Umbilical cord (tissue), 1 donor: ENCODE measurements at regions not wholly inside any gene's neighbourhood (a gene's known extent, or its start where the extent isn't known, plus 50 kb on each side); places are given as distances from the start of the nearest gene placed in this dataset.
"Not testable (repeated sequence)": the region's sequence is repeated elsewhere in the genome, so short reads cannot be mapped to it uniquely, and the experiment has no call there.

ENCODE experiments used
- DNase-seq: peaks from one replicate; pipeline ENCODE4 v3.0.0-alpha.2; 2015; ENCODE audit warnings: low spot score

DNA sequence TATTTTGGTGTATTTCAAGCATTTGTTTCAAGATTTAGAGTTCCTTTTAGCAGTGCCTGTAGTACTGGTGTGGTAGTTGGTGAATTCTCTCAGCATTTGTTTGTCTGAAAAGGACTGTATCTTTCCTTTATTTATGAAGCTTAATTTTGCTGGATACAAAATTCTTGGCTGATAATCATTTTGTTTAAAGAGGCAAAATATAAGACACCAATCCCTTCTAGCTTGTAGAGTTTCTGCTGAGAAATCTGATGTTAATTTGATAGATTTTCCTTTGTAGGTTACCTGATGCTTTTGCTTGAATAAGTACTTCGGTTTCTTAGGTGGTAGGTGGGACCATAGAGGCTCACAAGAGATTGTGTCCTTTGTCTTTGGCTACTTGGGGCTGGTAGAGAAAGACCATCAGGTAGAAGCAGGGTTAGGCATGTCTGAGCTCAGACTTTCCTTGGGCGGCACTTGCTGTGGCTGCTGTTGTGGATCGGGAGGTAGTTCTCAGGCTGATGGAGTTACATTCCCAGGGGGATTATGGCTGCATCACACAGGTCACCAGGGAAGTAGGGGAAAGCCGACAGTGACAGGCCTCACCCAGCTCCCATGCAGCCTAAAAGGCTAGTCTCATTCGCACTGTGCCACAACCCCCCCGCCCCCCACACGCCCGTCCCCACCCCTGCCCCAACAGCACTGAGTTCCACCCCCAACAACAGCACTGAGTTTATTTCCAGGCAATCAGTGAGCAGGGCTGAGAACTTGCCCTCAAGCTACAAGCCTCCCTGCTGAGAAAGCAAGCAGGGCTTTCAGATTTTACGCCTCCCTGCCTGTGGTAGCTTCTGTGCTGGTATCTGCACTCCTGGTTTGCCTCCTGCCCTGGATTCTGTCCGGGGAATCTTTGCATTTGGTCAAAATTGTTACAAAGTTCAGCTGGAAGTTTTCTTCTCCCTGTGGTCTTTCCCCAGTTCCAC, 127.1 kb upstream of the GLRA1 start:
- DNase-seq = no peak

DNA sequence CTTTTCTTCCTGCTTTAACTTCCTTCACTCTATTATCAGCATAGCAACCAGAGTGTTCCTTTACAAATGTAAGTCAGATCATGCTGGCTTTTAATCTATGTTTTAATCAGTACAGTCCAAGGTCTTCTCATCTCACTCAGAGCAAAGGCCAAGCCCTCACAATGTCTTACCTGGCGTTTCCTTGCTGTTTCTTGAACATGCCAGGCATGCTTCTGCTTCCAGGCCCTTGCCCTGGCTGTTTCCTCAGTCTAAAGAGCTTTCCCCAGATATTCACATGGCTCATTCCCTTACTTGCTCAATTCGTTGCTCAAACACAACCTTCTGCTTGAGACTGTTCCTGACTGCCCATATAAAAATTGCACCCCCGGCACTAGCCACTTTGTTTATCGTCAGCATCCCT, 121.7 kb upstream of the GLRA1 start:
- no peak for DNase-seq

- not testable (repeated sequence) for DNase-seq
These were observed 114.2 kb upstream of the GLRA1 start for GRCh38 chr5:152038856-152039255.

GRCh38 chr5:152026328-152027024, 101.8 kb upstream of the GLRA1 start:
- DNase-seq = not testable (repeated sequence)

- no peak for DNase-seq
These were observed 91.8 kb upstream of the GLRA1 start for GRCh38 chr5:152016421-152016820.

GRCh38 chr5:152007653-152008335, 83.1 kb upstream of the GLRA1 start:
- no peak for DNase-seq

GRCh38 chr5:152004095-152004494, 79.4 kb upstream of the GLRA1 start:
- DNase-seq = no peak
